Fibroblast of lung (primary cell): ENCODE measurements at regions not wholly inside any gene's neighbourhood (a gene's known extent, or its start where the extent isn't known, plus 50 kb on each side); places are given as distances from the start of the nearest gene placed in this dataset.
A peak's percentile ranks its signal among the peaks of the same experiment; 100 is the strongest.

Experiments
- DNase-seq, 2 donors: peaks; one replicate each; pipeline versions ENCODE4 v3.0.0 to v3.0.0-alpha.2; 2010; ENCODE audit warnings: low read depth in 2 of 2
- H2AFZ ChIP-seq: 2 replicates; pipeline ENCODE4 v1.5.1; 2012; ENCODE audit warnings: low read length, control low read depth, inconsistent platforms
- H3K27ac ChIP-seq: 2 replicates; pipeline ENCODE4 v1.5.1; 2011; ENCODE audit warnings: low read length, control low read depth; ENCODE audit not compliant: insufficient read depth
- H3K27me3 ChIP-seq: 2 replicates; pipeline ENCODE4 v1.5.1; 2011; ENCODE audit warnings: mild to moderate bottlenecking, low read length; ENCODE audit not compliant: control insufficient read depth, insufficient read depth
- H3K36me3 ChIP-seq: 2 replicates; pipeline ENCODE4 v1.5.1; 2011; ENCODE audit warnings: low read length; ENCODE audit not compliant: control insufficient read depth, insufficient read depth
- H3K4me1 ChIP-seq: 2 replicates; pipeline ENCODE4 v1.5.1; 2011; ENCODE audit warnings: low read length; ENCODE audit not compliant: control insufficient read depth, insufficient read depth; ENCODE audit errors: extremely low read depth
- H3K4me2 ChIP-seq: 2 replicates; pipeline ENCODE4 v1.5.1; 2011; ENCODE audit warnings: low read length, control low read depth; ENCODE audit not compliant: insufficient read depth; ENCODE audit errors: extremely low read depth
- H3K4me3 ChIP-seq, 4 experiments: fragments of 200-600 bp in 1 of 4; sonication (generic) in 1 of 4; replicated peaks in 1 of 4; 2 replicates each; pipeline ENCODE4 v1.5.1; 2011 to 2016; ENCODE audit warnings: low read length in 4 of 4, low read depth in 3 of 4, mild to moderate bottlenecking in 3 of 4, control low read depth in 2 of 4, inconsistent platforms in 1 of 4, mixed read lengths in 1 of 4; ENCODE audit not compliant: insufficient read depth in 1 of 4; ENCODE audit errors: control extremely low read depth in 1 of 4
- H3K79me2 ChIP-seq: 2 replicates; pipeline ENCODE4 v1.5.1; 2012; ENCODE audit warnings: mild to moderate bottlenecking, low read length, inconsistent platforms; ENCODE audit not compliant: control insufficient read depth, insufficient read depth
- H3K9ac ChIP-seq: 2 replicates; pipeline ENCODE4 v1.5.1; 2011; ENCODE audit warnings: mild to moderate bottlenecking, low read length, control low read depth; ENCODE audit not compliant: insufficient read depth
- H3K9me3 ChIP-seq: 2 replicates; pipeline ENCODE4 v1.5.1; 2012; ENCODE audit warnings: low read depth, low read length; ENCODE audit not compliant: control insufficient read depth, insufficient read depth
- H4K20me1 ChIP-seq: 2 replicates; pipeline ENCODE4 v1.5.1; 2011; ENCODE audit warnings: low read length; ENCODE audit not compliant: control insufficient read depth, insufficient read depth; ENCODE audit errors: extremely low read depth
- CTCF ChIP-seq, 2 donors: IDR thresholded peaks in 1 of 2; conservative IDR thresholded peaks in 1 of 2; 1 replicate in 1 of 2; 2 replicates in 1 of 2; pipeline ENCODE4 v1.5.1; 2011 to 2012; ENCODE audit warnings: low read length in 2 of 2, control low read depth in 1 of 2, inconsistent platforms in 1 of 2, low read depth in 1 of 2, mild to moderate bottlenecking in 1 of 2
- EZH2 ChIP-seq: IDR thresholded peaks from 2 replicates; pipeline ENCODE4 v1.5.1; 2012; ENCODE audit warnings: low read length, control low read depth, mild to moderate bottlenecking; ENCODE audit errors: missing control alignments

- H3K4me2 ChIP-seq = no peak overlapping the region
- no peak overlapping the region for H3K27ac ChIP-seq
- TF ChIP-seq CTCF (conservative IDR thresholded peaks at IDR 0.05 in 1 of 2, IDR thresholded peaks at IDR 0.05 in 1 of 2; ENCODE audit: low read depth in 1 of 2, low read length in 2 of 2) = no peak
- TF ChIP-seq EZH2 = no peak
- H3K4me1 ChIP-seq = peaks cover 8% of the 10 kb centered on the region
- no peak overlapping the region for H3K4me3 ChIP-seq
- H3K79me2 ChIP-seq = no peaks in the 10 kb centered on the region
- no peaks in the 10 kb centered on the region for H3K9me3 ChIP-seq
- H3K27me3 ChIP-seq = no peaks in the 10 kb centered on the region
- DNase-seq = peak; percentile 44 to 63
- no peak overlapping the region for H3K9ac ChIP-seq
- H3K36me3 ChIP-seq = no peaks in the 10 kb centered on the region
- H4K20me1 ChIP-seq = no peaks in the 10 kb centered on the region
- H2AFZ ChIP-seq = no peak overlapping the region
Measured at GRCh38 chr9:115349542-115349941, 231.6 kb upstream of the TNC start.

- Histone ChIP-seq H3K27ac (no peak overlapping the region), H3K4me2 (no peak overlapping the region), H2AFZ (no peak overlapping the region), H3K9ac (no peak overlapping the region), H3K4me3 (no peak overlapping the region), H3K36me3 (no peaks in the 10 kb centered on the region), H3K79me2 (no peaks in the 10 kb centered on the region), H3K9me3 (no peaks in the 10 kb centered on the region), H3K4me1 (peaks cover 8% of the 10 kb centered on the region), H4K20me1 (no peaks in the 10 kb centered on the region), H3K27me3 (no peaks in the 10 kb centered on the region)
- TF ChIP-seq CTCF (conservative IDR thresholded peaks at IDR 0.05 in 1 of 2, IDR thresholded peaks at IDR 0.05 in 1 of 2; ENCODE audit: low read depth in 1 of 2, low read length in 2 of 2) = no peak
- peak in 1 of 2 donors; percentile 48 for DNase-seq
Measured at GRCh38 chr9:115350548-115350947, 232.6 kb upstream of the TNC start.

GRCh38 chr9:115353681-115354080 lies 235.7 kb upstream of the TNC start:
- TF ChIP-seq CTCF (conservative IDR thresholded peaks at IDR 0.05 in 1 of 2, IDR thresholded peaks at IDR 0.05 in 1 of 2; ENCODE audit: low read depth in 1 of 2, low read length in 2 of 2) = no peak
- TF ChIP-seq EZH2 = no peak
- H3K36me3 ChIP-seq = no peaks in the 10 kb centered on the region

More at GRCh38 chr9:115353681-115354080, 235.7 kb upstream of the TNC start:
- H3K79me2 ChIP-seq = no peaks in the 10 kb centered on the region
- no peak overlapping the region for H3K27ac ChIP-seq
- no peak overlapping the region for H2AFZ ChIP-seq
- DNase-seq = peak in 1 of 2 donors; percentile 42
- H3K9me3 ChIP-seq = no peaks in the 10 kb centered on the region
- H3K9ac ChIP-seq = no peak overlapping the region
- H4K20me1 ChIP-seq = no peaks in the 10 kb centered on the region
- H3K4me2 ChIP-seq = peak overlapping the region; percentile 27
- no peak overlapping the region for H3K4me3 ChIP-seq
- peaks cover 8% of the 10 kb centered on the region for H3K4me1 ChIP-seq
- H3K27me3 ChIP-seq = no peaks in the 10 kb centered on the region
